C4-2B (cell line): ENCODE measurements at regions not wholly inside any gene's neighbourhood (a gene's known extent, or its start where the extent isn't known, plus 50 kb on each side); places are given as distances from the start of the nearest gene placed in this dataset.

Experiments used
- H3K27ac ChIP-seq: fragments of 450-650 bp; 2 replicates; pipeline ENCODE4 v1.5.1; 2017
- CTCF ChIP-seq: fragments of 450-650 bp; conservative IDR thresholded peaks from 2 replicates; pipeline ENCODE4 v1.5.1; 2017; ENCODE audit warnings: mild to moderate bottlenecking
- ZFX ChIP-seq: fragments of 450-650 bp; IDR thresholded peaks from 2 replicates; pipeline ENCODE4 v1.6.1; 2017

DNA sequence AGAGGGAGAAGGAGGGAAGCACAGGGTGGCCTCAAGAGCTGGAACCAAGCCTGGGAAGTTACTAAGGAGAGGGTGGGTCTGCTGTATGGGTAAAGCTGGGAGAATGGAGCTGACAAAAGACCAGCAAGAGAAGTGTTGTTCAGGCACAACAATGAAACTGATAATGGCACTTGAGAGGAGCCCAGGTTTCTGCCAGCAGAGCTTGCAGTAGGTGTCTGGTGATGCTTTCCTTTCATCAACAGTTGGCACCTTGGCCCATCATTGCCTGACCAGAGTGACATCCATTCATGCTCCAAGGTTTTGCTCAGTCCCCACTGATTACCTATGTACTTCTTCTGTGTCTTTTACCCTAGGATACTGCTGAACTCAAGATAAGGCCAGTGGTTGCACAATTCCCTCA is 92.9 kb upstream of the CXCR4 start:
- no peak for TF ChIP-seq ZFX
- TF ChIP-seq CTCF = no peak
- no peak overlapping the region for H3K27ac ChIP-seq

- H3K27ac ChIP-seq = no peak overlapping the region
- TF ChIP-seq ZFX = no peak
- TF ChIP-seq CTCF = no peak
Observed at GRCh38 chr2:136210455-136210805, 92.5 kb upstream of the CXCR4 start.

DNA sequence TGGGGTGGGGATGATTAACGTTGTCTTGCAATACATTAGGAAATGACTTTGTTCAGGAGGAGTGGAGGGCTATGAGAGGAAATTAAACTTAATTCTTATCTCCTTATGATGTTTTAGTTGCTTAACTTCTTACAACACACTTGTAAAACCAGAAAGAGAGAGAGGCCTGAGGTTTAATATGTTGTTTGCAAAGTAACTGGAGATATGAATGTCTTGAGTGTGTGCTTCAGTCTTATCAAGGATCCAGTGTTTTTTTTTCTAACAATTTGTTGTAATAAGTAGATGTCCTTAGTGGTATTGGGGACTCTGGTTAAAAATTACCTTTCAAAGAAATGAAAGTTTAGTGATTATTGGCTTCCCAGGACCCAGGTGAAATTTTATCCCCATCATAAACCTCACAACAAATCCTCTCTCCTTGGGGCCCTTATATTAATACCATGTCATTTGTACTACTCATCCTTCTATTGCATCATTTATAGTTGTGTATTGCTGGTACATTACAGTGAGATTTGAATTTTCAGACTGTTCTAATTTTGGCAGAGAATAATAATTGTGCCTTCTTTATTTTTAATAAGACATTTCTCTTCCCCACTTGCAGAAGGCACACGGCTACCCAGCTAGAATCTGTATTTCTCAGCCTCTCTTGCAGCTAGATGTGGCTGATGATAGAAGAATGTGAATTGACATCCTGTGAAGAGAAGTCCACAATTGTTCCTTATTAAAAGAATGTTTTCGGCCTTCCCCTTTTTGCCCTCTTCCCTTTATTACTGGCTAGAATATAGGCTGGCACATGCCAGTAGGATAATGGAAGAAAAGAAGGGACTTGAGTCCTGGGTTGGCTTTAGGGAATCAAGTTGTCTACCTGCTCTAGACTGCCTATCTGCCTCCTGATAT is 91.9 kb upstream of the CXCR4 start:
- TF ChIP-seq CTCF (no peak), ZFX (no peak)

GRCh38 chr2:136208682-136209420 is 90.9 kb upstream of the CXCR4 start:
- TF ChIP-seq CTCF = no peak
- TF ChIP-seq ZFX = no peak
- H3K27ac ChIP-seq = no peak overlapping the region

More for the DNA sequence above, 91.9 kb upstream of the CXCR4 start:
- no peak overlapping the region for H3K27ac ChIP-seq

DNA sequence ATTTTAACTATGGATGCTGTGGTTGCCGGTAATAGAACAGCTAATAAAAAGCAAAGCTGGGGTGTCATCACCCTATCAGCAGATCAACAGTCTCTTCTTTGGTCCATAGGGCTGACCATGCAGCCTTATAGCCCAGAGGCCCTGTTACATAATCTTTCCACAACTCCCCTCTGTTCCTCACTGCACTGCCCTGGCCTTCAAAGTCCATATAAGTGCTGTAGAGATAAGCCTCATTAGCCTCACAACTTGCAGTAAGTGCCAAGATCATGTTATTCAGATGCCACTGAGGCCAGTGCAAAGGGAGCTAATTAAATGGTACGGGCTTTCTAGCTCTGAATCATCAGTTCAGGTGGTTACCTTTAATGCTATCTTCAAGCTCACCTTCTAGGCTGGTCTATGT is 89.7 kb upstream of the CXCR4 start:
- TF ChIP-seq ZFX (no peak), CTCF (no peak)
- no peak overlapping the region for H3K27ac ChIP-seq

- no peak overlapping the region for H3K27ac ChIP-seq
- TF ChIP-seq ZFX (no peak), CTCF (no peak)
Observed at GRCh38 chr2:136207030-136207623, 89.2 kb upstream of the CXCR4 start.

DNA sequence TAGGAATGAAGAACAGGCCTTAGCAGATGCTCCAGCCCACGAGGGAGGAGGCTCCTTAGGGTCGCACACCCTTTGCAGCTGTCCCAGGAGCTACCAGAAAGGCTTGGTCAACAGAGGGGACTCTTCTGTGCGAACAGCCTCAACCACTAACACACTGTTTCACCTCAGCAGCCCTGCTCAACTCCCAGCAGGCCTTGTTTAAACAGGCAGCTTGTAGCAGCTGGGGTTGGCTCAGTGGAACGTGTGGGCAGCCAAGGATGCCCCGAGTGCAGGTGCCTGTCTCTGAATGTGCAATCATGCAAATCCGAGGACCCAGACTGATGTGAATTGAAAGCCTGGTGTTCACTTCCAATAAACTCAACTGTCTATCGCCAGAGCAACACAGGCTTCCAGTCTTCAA is 88.7 kb upstream of the CXCR4 start:
- TF ChIP-seq ZFX (no peak), CTCF (no peak)
- no peak overlapping the region for H3K27ac ChIP-seq
